CD4-positive, alpha-beta T cell treated with Interferon gamma for 1 hour (primary cell): ENCODE measurements at regions not wholly inside any gene's neighbourhood (a gene's known extent, or its start where the extent isn't known, plus 50 kb on each side); places are given as distances from the start of the nearest gene placed in this dataset.

Source experiments
- DNase-seq: peaks from one replicate; pipeline ENCODE4 v3.0.0-alpha.2; 2020

DNA sequence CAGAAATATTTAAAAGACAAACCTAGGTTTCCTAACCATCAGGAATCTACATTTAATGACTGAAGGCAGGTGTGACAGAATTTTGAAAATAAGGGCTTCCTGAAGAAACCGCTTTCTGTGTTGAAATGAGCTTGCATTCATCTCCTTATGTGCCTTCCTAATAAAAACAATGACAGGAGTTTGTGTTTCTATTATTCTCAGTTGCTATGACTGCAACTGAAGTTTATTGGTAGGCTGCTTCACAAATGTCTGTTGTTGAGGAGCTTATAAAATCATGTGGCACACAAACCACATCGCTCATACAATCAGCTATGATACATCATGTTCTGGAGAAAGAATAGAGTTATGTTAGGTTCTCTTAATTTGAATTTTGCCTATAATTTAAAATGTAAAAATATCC, 362.7 kb upstream of the SLC8A1 start:
- no peak for DNase-seq

DNA sequence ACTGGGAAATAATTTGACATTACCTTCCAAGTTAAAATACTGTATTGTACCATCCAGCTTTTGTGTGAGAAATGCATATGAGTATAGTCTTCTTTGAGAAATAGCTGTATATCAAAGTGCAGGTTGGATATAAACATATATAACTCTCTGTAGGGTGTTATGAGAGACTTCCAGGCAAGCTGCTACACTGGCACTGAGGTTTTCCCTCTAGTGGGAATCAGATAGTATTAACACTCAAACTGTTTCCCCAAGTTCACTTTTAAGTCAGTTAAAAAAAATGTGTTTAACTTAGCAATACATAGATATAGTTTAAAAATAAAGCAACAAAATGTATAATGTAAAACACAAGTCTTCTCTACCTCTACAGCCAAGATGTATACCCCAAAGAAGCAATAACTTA, 368.4 kb upstream of the SLC8A1 start:
- DNase-seq, result no peak

DNA sequence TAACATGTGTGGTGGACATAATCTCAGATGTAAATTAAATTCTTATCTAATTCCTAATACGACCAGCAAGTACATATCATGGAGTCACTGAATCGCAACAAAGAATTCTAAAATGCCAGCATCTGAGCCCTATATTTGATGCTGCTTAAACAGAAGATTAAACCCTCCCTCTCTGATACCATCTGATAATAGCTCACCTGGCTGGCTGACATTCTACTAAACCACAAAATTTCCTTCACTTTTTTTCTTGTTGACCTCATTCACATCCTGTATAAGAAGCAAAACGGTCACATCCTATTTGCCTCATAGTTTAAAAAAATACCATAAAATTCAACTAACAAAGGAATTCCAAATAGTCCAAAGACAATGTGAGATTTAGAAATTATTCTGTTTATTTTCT, 371.6 kb upstream of the SLC8A1 start:
- no peak for DNase-seq

DNA sequence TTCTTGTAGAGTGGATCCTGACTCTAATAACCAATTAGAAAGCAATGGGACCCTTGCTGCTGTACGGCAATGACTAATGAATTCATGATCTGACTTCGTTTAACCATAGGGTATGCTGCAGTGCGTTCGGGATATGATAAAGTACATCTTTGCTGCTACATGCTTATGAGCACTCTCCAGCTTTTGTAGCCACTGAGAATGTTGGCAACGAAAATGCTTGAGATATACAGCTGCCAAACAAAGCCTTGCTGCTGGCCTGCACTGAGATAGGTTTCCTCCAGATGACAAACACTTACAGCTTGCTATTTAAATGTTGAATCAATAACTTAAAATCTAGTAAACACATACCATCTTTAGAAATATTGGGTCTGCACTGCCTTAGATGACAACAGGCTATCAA, 372.4 kb upstream of the SLC8A1 start:
- no peak for DNase-seq

DNA sequence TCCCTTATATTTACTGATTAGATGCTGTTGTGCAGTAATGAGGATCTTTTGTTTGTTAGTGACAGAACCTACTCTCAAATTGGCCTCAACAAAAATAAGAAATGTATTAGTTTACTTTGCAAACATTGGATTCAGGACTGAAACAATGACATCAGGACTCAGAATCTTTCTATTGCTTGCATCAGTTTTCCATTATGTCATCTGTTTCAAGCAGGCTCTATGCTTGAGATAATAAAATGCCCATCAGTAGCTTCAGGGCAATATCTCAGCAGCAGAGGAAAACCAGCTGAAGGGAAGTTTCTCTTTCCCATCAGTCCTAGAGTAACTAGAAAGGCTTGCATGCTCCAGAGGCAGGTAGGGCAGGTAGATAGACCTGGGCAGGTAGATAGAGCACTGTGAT, 375.5 kb upstream of the SLC8A1 start:
- no peak for DNase-seq

DNA sequence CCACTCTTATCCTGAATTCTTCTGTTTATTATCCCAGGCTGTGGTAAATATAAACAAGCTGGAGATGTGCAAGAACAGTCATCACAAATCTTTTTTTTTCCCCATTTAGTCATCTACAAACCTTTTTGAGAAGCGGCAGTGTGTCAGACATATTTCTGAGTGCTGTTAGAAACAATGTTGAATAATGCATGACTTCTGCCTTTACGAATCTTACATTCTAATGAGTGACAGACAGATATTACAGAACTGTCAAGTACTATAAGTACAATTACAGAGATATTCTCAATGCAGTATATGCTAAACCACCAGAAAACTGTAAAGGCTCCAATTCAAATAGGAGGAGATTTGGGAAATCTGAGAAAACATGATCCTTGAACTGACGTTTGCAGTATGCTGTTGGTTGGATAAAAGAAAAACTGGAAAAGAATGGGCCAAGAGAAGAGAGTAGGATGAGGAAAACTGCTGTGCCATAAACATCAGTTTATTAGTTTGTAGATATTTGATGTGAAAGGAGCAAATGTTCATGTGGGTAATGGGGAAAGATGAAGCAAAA, 379.5 kb upstream of the SLC8A1 start:
- DNase-seq, result no peak

DNA sequence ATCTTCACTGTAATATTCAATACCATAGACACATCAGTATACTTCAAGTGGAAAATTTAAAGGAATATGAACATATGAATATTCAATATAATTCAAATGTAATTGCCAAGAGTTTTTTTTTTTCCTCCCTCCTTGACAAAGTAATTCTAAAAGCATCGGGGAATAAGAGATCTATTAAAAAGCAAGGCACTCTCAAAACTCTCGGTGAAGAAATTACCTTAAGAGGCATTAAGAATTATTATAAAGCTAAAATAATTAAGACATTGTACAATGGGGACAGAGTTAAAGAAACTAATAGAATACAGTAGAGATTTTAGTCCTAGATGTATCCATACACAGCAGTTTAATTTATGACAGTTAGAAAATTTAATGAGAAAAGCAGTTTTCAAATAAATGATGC, 390.0 kb upstream of the SLC8A1 start:
- no peak for DNase-seq

DNA sequence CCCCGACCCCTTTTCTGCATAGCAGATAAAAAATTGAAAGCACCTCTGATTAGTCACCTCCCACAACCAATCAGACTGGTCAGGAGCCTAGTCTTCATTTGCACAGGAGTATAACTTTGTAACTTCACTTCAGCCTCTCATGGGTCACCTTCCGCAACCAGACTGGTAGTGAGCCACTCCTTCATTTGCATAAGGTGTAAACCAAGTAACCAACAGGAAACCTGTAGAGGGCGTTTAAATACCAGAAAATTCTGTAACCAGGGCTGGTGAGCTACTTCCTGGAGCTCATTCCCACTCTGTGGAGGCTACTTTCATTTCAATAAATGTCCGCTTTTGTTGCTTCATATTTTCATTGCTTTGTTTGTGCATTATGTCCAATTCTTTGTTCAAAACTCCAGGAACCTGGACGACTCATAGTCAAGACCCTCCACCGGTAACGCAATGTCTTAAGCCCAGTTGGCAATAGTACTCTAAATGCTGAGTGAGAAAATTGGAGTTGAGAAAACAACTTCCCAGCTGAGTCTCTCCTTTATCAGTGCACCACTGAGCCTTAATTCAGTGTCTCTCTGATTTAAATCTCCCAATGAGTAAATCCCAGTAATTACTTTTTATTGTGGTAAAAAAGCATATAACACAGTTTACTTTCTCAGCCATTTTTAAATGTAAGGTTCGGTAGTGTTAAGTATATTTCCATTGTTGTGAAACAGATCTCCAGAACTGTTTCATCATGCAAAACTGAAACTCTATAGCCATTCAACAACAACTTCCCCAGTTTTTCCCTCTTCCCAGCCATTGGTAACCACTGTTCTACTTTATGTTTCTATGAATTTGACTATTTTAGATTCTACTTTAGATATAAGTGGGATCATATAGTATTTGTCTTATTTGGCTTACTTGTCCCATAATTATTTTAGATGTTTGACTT, 392.7 kb upstream of the SLC8A1 start:
- DNase-seq, result no peak

DNA sequence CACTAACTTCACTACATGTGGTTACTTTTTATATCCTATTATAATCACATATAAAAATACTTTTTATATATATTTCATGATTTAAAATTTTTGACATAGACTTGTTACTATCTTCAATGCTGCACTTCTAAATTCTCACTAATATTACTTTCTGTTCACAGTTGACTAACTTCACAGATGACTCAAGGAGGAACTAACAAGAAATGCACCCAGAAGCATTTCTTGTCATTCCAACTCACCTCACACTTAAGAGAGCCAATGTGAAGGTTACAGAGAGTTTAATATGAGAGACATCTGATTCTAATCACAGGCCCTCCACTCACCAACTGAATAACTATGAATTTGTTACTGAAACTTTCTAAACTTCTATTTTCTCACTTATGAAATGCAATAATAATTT, 399.8 kb upstream of the SLC8A1 start:
- no peak for DNase-seq

DNA sequence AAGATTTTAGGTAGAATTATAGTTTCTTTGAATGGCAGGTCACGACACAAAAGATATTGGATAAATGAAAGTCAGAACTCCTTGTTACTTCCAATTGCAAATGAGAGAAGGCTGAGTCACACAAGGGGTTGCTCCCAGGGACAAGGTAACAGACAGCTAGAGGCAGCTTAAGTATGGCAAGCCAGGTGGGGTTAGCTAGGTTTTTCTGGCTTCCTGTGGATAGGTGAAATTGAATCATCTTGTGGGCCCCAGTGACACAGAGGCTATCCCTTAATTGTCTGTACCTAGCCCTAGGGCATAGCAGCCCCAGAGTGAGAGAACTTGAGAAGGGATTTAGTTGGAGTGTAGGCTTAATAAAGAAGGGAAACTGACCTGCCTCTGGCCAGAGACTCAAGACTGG, 407.7 kb upstream of the SLC8A1 start:
- no peak for DNase-seq

DNA sequence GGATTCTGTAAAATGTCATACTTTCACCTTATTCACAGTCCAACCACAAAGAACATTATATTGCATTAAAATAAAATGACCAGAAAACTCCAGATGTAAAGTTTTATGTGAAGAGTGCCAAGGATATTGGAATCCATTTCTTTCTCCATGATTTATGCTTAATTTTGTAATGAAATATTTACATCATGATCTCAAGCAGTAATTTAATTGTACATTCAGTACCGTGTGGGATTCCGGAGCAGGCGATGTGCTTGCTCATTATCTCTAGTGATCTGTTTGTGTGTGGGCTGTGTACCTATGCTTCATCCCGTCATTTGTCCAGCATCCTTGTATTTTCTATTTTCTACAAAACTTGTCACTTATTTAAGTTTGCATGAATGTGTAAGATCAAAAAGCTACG, 415.9 kb upstream of the SLC8A1 start:
- DNase-seq, result no peak

DNA sequence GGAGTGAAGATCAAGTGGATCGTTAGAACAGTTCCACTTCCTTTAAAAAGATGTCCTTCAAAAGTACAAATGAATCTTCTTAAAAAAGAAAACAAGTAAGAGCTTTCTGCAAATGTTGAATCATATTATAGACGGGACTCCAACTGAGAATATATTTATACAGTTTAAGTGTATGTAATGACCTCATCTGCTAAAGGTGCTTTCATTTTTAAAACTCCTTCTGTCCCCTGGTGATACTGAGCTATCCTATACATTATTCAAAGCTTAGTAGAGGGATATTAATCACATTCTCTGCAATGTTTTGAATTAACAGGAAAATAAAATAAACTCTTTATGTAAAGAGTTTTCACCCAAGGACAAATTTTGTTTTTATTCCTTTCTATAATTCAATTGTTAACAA, 420.7 kb upstream of the SLC8A1 start:
- DNase-seq, result no peak

DNA sequence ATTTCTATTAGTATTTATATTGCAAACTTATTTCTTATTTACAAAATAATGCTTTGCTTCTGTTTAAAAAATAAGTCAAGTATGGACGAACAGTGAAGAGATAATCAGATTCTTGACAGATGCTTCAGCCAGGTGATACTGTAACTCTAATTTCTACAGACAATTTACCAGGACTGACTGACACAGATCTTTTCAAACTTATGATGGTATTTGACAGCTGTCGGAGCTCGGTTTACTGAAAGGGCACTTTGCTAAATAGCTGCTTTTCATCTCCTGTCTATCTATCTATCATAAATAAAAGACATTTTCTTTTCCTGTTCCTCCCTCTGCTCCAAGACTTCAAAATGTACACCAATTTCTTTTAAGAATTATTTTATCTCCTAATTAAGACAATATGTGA, 422.5 kb upstream of the SLC8A1 start:
- no peak for DNase-seq

DNA sequence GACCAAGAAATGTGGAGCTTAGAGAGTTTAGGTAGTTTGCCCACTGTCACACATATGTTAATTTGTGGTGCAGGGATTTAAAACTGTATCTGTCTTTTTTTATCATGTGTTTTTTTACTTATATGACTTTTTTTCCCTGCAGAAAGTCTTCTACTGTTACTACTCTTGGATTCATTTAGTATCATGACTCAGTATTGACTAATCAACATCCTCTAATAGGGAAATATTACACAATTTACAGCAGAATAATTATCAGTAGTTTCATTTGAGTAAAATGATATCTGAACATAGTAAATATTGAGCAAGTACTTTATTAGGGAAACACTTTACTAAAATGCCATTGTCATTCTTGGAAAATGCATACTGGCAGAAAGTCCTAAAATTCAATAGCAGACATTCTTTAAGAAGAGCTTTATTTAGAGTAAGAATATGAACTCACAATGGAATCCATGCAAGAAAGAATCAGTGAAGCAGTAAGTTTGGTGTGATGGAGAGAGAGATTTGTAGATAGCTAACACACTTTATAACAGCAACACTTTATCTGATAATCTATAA, 425.9 kb upstream of the SLC8A1 start:
- no peak for DNase-seq

DNA sequence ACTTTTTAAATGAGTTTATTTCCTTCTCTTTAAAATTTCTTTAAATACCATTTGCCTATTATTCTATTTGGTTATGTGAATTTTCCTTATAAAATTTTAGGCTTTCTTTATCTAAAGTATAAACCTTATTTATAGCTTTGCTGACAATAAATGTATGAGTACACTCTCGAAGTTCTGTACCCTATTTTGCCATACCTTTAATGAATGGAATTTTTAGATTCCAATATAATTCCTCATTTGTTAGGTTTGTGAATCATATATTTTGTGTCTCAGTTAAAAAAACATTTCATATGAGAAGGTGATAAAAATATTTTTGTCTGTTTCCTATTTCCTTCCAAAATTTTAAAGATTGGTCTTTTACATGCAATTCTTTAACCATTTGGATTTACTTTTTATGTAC, 427.4 kb upstream of the SLC8A1 start:
- DNase-seq, result no peak

DNA sequence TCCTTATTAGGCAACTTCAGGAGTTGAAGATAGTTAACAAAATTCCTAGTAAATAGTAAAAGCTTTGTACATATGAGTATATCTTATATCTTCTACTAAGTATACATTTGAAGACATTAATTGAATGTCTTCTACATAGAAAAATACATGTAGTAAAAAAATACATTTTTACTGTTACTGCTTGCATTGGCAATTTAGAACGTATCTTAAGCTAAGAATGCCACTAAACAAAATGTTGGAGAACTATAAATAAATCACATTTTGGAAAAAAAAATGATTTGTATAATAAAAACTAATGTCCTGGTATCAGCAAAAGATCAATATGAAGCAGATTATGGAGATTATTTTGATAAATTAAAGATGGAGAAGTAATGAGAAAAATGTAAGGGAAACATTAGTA, 434.2 kb upstream of the SLC8A1 start:
- no peak for DNase-seq

DNA sequence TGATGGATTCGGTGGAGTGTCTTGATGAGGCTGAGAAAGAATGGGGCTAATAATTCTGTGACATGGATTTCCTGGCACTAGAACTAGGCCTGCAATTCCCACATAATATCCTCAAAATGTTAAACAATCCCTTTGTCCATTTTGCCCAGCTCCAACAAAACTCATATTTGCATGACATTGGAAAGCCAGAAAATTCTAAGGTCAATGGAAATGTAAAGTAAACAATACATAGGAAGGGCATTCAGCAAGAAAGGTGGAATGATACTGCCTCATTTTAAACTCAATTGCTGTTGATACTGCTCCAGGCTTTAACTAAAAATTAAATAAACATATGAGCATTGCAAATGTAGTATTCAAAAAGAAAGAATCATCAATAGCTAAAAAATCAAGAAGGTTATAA, 434.8 kb upstream of the SLC8A1 start:
- no peak for DNase-seq

DNA sequence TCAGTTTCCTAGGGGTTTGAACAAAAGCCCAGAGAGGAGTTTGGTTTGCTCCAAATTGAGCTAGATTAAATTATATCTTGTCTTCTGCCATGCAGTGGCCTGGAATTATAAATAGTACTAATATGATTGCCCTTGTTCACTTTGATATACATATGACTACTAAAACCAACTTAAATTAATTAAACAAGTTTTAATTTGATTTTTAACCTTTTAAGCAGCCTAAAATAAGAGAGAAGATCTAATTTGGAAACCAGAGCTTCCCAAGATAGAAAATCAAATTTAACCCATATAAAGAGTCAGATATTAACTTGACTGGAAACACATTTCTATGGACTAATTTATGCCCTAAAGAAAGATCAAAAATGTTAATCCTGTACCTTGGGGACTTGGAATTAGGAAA, 444.5 kb upstream of the SLC8A1 start:
- no peak for DNase-seq

DNA sequence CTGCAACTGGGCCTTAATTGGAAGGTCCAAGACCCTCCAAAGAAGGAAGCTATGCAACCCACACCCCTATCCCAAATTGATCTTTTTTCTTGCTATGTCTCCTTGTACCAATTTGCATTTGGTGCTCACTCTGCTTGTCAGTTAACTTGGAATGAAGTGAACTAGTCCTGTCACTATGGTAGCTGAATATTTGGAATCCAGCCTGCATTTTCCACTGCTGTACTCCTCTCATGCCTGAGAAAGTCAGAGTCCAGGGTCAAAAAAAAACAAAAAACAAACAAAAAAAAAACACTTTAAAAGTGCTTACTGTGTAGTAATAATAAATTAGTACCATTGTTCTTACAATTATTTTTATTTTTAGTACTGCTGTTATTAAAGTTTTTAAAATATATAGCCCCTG, 462.8 kb upstream of the SLC8A1 start:
- DNase-seq, result no peak

DNA sequence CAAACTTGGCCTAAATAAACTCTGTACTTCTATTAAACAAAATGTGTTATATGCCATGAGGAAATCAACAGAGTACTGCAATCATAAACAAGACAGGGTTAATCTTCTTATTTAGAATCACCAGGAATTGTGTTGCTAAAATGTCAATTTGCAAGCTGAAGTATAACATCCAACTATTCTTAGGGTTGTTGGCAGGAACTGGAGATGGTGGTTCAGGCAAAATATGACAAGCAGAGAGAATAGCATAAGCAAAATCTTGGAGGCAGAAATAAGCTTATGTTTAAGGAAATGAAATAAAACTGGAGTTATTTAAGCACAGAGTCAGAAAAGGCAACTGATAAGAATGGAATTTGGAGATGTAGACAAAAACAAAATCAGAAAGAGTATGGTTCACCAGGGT, 463.8 kb upstream of the SLC8A1 start:
- no peak for DNase-seq

DNA sequence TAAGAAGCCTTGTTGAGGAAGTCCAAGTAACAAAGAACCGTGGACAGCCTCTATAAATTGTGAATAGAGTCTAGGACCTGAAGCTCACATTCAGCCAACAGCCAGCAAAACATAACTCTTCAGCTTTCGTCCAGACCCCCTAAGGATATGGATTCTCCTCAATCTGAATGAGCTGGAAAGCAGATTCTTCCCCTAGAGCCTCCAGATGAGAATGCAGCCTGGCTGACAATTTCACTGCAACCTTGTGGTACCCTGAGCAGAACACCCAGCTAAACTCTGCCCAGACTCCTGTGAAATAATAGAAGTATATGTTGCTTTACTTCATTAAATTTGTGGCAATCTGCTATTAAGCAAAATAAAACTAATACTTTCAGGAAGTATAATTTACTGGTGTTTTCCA, 483.5 kb upstream of the SLC8A1 start:
- no peak for DNase-seq

DNA sequence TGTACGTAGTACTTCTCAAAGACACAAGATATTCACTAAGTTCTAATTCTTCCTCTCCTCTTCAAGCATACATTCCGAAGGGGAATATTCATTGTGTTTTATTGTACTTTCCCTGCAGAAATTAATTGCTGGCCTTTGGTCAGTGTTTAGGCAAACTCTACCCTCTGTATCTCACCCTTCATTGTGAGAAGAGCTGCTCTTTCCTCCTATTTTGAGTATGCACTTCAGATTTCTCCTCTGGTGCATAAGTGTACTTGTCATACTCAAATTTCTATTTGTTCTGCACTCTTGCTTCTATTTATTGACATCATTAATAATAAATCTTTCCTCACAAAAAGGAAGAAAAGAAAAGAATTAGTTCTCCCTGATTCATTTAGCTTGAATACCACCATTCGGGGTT, 485.4 kb upstream of the SLC8A1 start:
- DNase-seq, result no peak

DNA sequence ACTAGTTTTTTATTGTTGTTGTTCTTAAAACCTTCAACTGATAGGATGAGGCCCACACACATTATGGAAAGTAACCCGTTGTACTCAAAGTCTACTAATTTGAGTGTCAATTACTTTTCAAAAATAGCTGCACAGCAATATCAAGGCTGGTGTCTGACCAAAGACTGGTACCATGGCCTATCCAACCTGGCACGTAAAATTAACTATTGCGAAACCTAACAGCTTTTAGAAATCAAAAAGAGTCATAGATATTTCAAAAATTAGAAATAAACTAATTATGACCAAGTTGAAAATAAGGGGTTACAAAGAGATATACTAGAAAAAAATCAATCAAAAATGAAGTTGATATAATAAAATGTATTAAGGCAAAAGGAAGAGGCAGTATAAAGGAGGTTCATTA, 501.5 kb upstream of the SLC8A1 start:
- no peak for DNase-seq

DNA sequence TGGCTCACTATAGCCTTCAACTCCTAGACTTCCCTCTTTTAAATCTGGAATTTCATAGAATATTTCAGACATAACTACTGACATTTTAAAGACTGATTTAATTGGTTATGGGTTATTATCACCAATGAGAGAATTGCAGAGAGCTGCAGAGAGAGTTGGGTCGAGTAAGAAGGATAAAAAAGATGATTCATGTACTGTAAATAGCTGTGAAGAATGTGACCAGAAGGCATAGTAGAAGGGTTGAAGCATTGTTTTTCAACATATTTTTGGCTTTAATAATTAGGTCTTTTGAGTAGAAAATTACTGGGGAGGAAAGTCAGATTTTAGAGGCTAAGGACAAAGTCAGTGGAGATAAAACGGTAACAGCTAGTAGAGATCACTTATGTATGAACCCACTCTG, 503.2 kb upstream of the SLC8A1 start:
- DNase-seq, result no peak

DNA sequence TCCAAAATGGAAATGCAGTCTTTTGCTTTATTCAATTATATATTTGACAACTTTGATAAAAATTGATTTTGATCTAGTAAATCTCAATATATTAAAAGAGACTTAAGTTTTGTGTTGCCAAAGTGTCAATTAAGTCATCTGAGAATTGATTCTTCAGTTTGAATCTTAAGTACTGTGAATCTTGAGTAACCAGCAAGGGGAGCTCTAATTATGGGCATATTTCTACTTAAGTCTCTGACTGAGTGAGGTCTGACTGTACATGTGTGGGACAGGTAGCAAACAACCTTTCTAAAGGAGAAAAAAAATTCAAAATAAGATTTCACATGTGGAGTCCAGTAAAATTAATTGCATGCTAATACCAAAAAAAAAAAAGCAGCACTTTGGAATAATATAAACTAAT, 503.7 kb upstream of the SLC8A1 start:
- no peak for DNase-seq
